ENCODE measurements at regions not wholly inside any gene's neighbourhood (a gene's known extent, or its start where the extent isn't known, plus 50 kb on each side); places are given as distances from the start of the nearest gene placed in this dataset.

- no peak for TF ChIP-seq REST (IDR thresholded peaks at IDR 0.05)
- TF ChIP-seq CTCF (IDR thresholded peaks at IDR 0.05; ENCODE audit: low read depth, low read length, missing input control) = no peak
- TF ChIP-seq RAD21 (IDR thresholded peaks at IDR 0.05) = no peak
- TF ChIP-seq ATF3 (IDR thresholded peaks at IDR 0.05) = no peak
- TF ChIP-seq MAX (IDR thresholded peaks at IDR 0.05) = no peak
- TF ChIP-seq TAF1 (conservative IDR thresholded peaks at IDR 0.05) = no peak
- TF ChIP-seq FOXA1 (IDR thresholded peaks at IDR 0.05) = no peak
- no peak for TF ChIP-seq GABPA (IDR thresholded peaks at IDR 0.05 in 1 of 2, conservative IDR thresholded peaks at IDR 0.05 in 1 of 2)
- no peak for TF ChIP-seq SP1 (IDR thresholded peaks at IDR 0.05)
- TF ChIP-seq EGR1 (IDR thresholded peaks at IDR 0.05; ENCODE audit: low read depth in 2 of 2) = no peak
- no peak for TF ChIP-seq HNF4A (conservative IDR thresholded peaks at IDR 0.05)
These were observed 413.9 kb downstream of the HGF start for GRCh38 chr7:81355911-81356310.
